Gastroesophageal sphincter (tissue), 3 donors: ENCODE measurements at regions not wholly inside any gene's neighbourhood (a gene's known extent, or its start where the extent isn't known, plus 50 kb on each side); places are given as distances from the start of the nearest gene placed in this dataset.

Experiments used
- CTCF ChIP-seq, 4 experiments: fragments of 200-600 bp in 2 of 4; fragments of 450-650 bp in 2 of 4; sonication (generic) in 1 of 4; IDR thresholded peaks; one replicate each; pipeline ENCODE4 v1.5.1; 2017 to 2019; ENCODE audit warnings: antibody characterized with exemption in 4 of 4, mild to moderate bottlenecking in 2 of 4, moderate library complexity in 2 of 4
- POLR2AphosphoS5 ChIP-seq: sonication (generic); formaldehyde crosslinking; IDR thresholded peaks from one replicate; pipeline ENCODE4 v1.6.1; 2017; ENCODE audit warnings: antibody characterized with exemption

DNA sequence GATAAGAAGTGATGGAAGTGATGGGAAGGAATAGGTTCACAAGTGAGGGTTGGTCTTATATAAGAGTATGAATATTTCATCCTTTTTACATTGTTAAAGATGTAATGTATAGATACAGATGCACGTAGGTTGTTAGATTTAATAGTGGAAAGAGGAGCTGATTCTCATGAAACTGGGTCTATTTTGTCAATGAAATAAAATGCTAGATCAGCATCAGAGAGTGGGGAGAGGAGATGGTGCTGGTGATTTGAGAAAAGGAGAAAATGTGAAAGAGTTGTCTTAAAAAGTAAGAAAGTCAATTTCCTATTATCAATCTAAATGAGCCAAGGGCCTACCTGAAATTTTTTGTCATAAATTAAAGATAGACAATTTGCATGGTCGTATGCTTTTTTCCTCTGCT, 82.8 kb upstream of the FYN start:
- TF ChIP-seq CTCF (IDR thresholded peaks at IDR 0.05) (no peak), POLR2AphosphoS5 (no peak)
